D721Med (cell line): ENCODE measurements at regions not wholly inside any gene's neighbourhood (a gene's known extent, or its start where the extent isn't known, plus 50 kb on each side); places are given as distances from the start of the nearest gene placed in this dataset.
A peak's percentile ranks its signal among the peaks of the same experiment; 100 is the strongest.

Experiments used
- DNase-seq: peaks from one replicate; pipeline ENCODE4 v3.0.0; 2011; ENCODE audit warnings: low spot score; ENCODE audit not compliant: insufficient read length
- FAIRE-seq: peaks from 2 replicates; lab custom pipeline; 2011; peaks lifted over from hg19 to GRCh38; lab: Jason Lieb, UNC
- CTCF ChIP-seq: IDR thresholded peaks from 2 replicates; pipeline ENCODE4 v1.5.1; 2012; ENCODE audit warnings: mild to moderate bottlenecking, control low read depth; ENCODE audit not compliant: insufficient read depth; ENCODE audit errors: missing control alignments

GRCh38 chr7:16106869-16107268, 314.5 kb downstream of the CRPPA start:
- no peak for FAIRE-seq
- no peak for TF ChIP-seq CTCF
- no peak for DNase-seq

- FAIRE-seq, result no peak
Measured at GRCh38 chr7:16106300-16106699, 315.0 kb downstream of the CRPPA start.

DNA sequence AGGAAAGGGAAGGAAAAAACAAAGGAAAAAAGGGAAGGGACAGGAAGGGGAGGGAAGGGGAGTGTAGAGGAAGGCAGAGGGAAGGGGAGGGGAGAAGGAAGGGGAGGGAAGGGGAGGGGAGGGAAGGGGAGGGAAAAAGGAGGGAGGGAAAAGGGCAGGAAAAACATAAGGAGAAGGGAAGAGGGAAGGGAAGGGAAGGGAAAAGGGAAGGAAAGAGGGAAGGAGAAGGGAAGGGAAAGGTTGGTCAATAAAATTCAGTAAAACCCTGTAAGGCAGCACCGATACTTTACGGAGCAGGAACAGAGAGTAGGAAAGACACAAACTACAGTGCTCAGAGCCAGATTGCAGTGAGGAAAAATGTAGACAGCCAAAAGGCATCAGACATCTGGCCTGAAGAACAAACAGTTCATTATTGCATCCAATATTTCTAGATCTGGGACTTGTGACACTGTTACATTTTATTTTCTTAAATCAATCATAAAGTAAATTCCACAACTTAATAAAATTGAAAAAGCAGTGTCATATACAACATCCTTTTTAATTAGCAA, 322.0 kb downstream of the CRPPA start:
- no peak for TF ChIP-seq CTCF
- DNase-seq, result no peak
- FAIRE-seq, result no peak

More at GRCh38 chr7:16106300-16106699, 315.0 kb downstream of the CRPPA start:
- no peak for DNase-seq
- TF ChIP-seq CTCF, result no peak

GRCh38 chr7:16098585-16099179, 322.7 kb downstream of the CRPPA start:
- no peak for DNase-seq
- no peak for FAIRE-seq
- TF ChIP-seq CTCF, result peak; percentile 44

DNA sequence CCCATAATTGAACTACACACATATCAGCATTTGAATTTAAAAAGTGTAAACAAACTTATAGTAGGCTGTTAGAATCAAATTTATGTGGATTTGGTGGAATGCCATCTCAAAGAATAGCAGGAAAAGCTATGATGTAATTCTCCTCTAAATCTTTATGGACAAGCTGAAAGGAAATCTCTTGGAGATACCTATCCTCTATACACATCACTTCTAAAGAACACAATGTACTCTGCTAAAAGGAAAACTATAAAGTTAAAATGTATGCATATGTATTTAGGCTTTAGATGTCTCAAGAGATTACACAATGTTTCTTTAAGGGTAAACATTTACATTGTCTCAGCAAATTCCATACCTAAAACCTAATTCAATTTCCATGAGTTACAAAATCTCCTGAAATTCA, 323.3 kb downstream of the CRPPA start:
- DNase-seq, result no peak
- no peak for TF ChIP-seq CTCF
- FAIRE-seq, result no peak

GRCh38 chr7:16095171-16095950, 326.0 kb downstream of the CRPPA start:
- TF ChIP-seq CTCF, result no peak
- no peak for DNase-seq
- FAIRE-seq, result no peak

GRCh38 chr7:16094651-16095050, 326.7 kb downstream of the CRPPA start:
- TF ChIP-seq CTCF, result no peak
- DNase-seq, result no peak
- FAIRE-seq, result no peak
